Left cardiac atrium (tissue), 4 donors: ENCODE measurements at regions not wholly inside any gene's neighbourhood (a gene's known extent, or its start where the extent isn't known, plus 50 kb on each side); places are given as distances from the start of the nearest gene placed in this dataset.
"Not testable (repeated sequence)": the region's sequence is repeated elsewhere in the genome, so short reads cannot be mapped to it uniquely, and the experiment has no call there.

Source experiments
- ATAC-seq, 2 donors: fragments of 200-7000 bp; cut with Tn5 transposase; one replicate each; pipeline ENCODE4 v1.9.1; 2020; ENCODE audit warnings: mild to moderate bottlenecking in 2 of 2, moderate library complexity in 2 of 2
- DNase-seq: peaks from one replicate; pipeline ENCODE4 v3.0.0-alpha.2; 2020
- intact Hi-C, 2 donors: fragments of 100-400 bp; cut with DNase I; formaldehyde crosslinking; loops; one replicate each; pipeline versions ENCODE4 v1.14.1 to v1.15.1; 2022 to 2023
- donor health status: DM: no; HTN: yes; CAD: no.
- donor health status: DM: no; HTN: yes; CAD: no; lungs with severe emphysema.
- donor health status: DM: yes; HTN: yes; CAD: no.
- donor health status: Dilated cardiomyopathy.

GRCh38 chr10:36030516-36030915 is 388.4 kb upstream of the FZD8 start:
- intact Hi-C loops: no loop called here
- no peak for DNase-seq
- peak; percentile 38 to 76 for ATAC-seq

GRCh38 chr10:36026656-36027390 is 384.7 kb upstream of the FZD8 start:
- ATAC-seq: no peak
- intact Hi-C loops: no loop called here
- no peak for DNase-seq

DNA sequence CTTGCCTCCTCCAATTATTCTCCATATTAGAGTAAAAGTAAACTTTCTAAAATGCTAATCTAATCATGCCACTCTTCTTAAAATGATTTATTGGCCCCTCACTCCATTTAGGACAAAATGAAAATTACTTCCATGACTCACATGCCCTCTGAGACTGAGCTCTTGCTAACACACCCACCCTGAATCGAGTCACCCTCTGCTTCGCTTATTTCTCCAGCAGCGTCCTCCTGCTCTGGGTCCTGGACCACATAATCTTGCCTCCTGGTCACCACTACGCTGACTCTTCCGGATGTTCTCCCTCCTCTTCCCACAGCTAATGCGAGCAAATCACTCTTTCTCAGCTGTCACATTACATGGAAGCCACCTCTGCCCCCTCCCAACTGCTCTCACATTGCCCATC is 384.0 kb upstream of the FZD8 start:
- intact Hi-C loops: no loop called here
- ATAC-seq (no peak), DNase-seq (no peak)

- intact Hi-C loops: no loop called here
- DNase-seq (peak; percentile 25), ATAC-seq (peak in 1 of 2 donors; percentile 83)
These were observed 381.8 kb upstream of the FZD8 start for GRCh38 chr10:36023939-36024338.

DNA sequence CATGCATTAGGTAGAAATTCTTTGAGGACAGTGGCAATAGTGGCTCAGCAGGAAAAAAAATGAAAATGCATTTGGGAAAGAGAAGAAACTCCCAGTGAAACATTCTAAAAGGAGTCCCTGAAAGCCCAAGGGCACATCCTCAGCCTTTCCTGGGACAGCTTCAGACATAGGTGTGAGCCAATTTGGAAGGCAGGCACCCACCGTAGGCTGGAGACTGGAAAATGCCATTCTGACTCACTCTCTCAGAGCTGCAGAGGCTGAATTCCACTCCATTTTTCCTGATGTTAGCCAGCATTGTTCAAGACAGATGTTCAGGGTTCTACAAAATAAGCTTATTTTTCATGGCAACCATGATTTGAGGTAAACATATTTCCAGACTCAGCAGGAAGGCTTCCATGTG is 379.0 kb upstream of the FZD8 start:
- DNase-seq (no peak), ATAC-seq (peak in 1 of 2 donors; percentile 34)
- intact Hi-C loops: no loop called here

GRCh38 chr10:36019749-36020148 is 377.7 kb upstream of the FZD8 start:
- intact Hi-C loops: no loop called here
- no peak for DNase-seq
- no peak for ATAC-seq

- ATAC-seq (no peak), DNase-seq (no peak)
- intact Hi-C loops: no loop called here
These were observed 376.9 kb upstream of the FZD8 start for GRCh38 chr10:36018996-36019395.

DNA sequence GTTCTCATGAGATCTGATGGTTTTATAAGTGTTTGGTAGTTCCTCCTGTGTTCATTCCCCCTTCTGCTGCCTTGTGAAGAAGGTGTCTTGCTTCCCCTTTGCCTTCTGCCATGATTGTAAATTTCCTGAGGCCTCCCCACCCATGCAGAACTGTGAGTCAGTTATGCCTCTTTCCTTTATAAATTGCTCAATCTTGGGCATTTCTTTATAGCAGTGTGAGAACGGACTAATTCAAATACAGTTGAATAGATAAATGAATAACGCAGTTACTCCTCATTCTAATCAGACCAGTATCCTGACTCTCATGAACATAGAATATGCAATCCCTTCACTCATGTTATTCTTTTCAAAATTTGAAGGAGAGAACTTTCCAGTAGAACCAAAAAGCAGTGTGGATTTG is 375.0 kb upstream of the FZD8 start:
- DNase-seq (no peak), ATAC-seq (no peak)

GRCh38 chr10:36007369-36007768 is 365.3 kb upstream of the FZD8 start:
- no peak for ATAC-seq
- no peak for DNase-seq
- intact Hi-C loops: loop anchor here in 1 of 2 donors (10.0 kb wide), 1 partner anchor 373 kb away; no protein-coding TSS in a partner anchor

More for the DNA sequence above, 375.0 kb upstream of the FZD8 start:
- intact Hi-C loops: no loop called here

DNA sequence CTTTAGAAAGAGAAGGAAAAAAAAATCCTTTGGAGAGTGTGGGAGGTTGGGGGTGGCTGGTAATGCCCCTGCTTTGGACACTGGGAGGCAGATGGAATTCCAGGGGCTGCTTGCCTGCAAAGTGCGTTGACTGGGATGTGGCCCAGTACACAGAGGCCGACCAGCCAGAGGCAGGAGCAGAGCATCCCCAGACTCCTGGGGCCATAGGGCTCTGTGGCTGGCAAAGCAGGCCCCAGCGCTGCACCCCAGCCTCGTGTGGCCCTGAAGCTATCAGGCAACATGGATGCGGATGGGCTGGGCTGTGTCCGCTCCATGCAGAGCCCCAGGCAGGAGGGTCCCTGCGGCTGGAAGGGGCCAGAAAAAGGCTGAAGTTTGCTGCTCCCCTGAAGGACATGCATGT is 361.6 kb upstream of the FZD8 start:
- ATAC-seq (no peak), DNase-seq (no peak)
- intact Hi-C loops: loop anchor here in 1 of 2 donors (10.0 kb wide), 1 partner anchor 369 kb away; no protein-coding TSS in a partner anchor

GRCh38 chr10:36003031-36003600 is 361.0 kb upstream of the FZD8 start:
- intact Hi-C loops: loop anchor here in 1 of 2 donors (10.0 kb wide), 1 partner anchor 368 kb away; no protein-coding TSS in a partner anchor
- ATAC-seq: peak; percentile 24 to 27
- DNase-seq: no peak

DNA sequence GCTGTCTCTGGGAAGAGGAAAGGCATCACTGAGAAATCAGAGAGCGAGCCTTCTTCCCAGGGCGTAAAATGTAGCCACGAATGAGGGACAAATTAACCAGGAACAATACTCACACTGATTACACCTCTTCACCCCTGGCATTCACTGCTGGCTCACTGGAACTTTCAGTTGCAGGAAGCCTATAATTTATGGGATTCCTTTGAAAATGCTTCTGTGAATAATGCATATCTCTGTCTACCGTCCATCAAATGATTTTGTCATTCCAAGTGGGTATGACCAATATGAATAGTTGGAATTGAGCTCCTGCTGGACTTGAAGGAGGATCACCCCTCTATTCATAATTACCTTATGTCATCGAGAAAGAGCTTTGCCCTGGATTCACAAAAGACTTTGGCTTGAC is 360.3 kb upstream of the FZD8 start:
- DNase-seq: no peak
- ATAC-seq: no peak
- intact Hi-C loops: loop anchor here in 1 of 2 donors (10.0 kb wide), 1 partner anchor 368 kb away; no protein-coding TSS in a partner anchor

GRCh38 chr10:36000754-36001153 is 358.7 kb upstream of the FZD8 start:
- not testable (repeated sequence) for DNase-seq, ATAC-seq
- intact Hi-C loops: loop anchor here in 1 of 2 donors (10.0 kb wide), 1 partner anchor 366 kb away; no protein-coding TSS in a partner anchor

DNA sequence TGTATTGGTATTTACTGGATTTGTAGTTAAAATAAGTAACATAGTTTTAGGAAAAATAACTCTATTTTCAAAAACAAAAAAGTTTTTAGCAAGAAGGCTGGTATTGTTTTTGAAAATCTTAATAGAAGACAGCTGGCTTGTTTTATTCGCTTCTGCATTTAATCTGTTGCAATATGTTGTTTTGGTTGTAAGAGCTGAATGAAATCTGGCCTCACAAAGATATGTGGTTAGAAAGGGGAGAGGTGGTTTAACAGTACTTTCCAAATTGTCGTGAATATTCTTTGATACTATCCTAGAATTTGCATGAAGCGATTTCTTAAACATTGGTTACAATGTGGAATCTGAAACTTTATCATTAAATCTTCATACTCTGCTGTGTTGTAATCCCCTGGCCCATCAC is 355.9 kb upstream of the FZD8 start:
- DNase-seq (no peak), ATAC-seq (no peak)
- intact Hi-C loops: no loop called here

GRCh38 chr10:35995485-35995884 is 353.4 kb upstream of the FZD8 start:
- DNase-seq (no peak), ATAC-seq (no peak)
- intact Hi-C loops: no loop called here

DNA sequence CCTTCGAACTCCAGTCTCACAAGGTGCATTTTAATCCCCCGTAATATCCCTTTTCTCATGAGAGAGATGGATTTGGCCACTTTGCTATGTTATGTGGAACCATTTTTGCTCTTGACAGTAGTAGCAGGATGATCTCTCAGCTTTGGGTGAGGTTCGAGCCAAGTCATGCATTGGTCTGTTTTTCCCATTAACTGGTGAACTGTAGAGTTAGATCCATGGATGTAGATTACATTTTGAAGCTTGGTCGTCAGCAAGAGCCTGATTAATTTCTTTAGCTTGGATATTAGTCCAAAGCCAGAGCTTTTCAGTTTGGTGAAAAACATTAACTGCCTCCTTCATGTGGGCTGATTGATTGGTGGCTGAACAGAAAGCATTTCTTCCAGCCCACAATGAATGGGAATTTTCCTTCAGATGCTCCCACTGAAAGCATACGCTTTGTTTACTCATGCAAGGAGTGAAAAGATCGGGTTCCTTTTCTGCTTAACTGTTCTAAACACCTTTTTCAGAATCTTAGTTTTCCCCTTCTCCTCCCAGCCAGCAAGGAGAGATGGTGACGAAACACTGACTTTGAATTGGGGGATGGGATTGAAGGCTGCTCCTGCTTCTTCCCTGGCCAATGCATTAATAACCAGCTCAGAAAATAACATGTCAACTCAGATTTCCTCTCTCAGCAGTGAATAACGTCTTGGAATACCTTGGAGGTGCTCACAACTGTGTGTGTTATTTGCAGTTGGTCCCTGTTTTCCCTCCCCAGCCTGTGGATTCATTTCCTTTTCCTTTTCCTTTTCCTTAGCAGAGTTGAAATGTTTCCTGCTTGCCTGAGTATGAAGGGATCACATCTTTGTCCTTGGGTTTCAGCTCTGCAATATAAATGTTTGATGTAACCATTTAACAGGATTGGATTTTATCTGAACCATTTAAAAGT is 351.8 kb upstream of the FZD8 start:
- no peak for DNase-seq
- intact Hi-C loops: no loop called here
- ATAC-seq: no peak

- ATAC-seq (peak in 1 of 2 donors; percentile 38), DNase-seq (no peak)
- intact Hi-C loops: no loop called here
These were observed 350.0 kb upstream of the FZD8 start for GRCh38 chr10:35992107-35992506.

GRCh38 chr10:35986756-35987502 is 344.8 kb upstream of the FZD8 start:
- DNase-seq (no peak), ATAC-seq (peak; percentile 44 to 72)
- intact Hi-C loops: no loop called here

- intact Hi-C loops: no loop called here
- no peak for DNase-seq
- no peak for ATAC-seq
These were observed 337.0 kb upstream of the FZD8 start for GRCh38 chr10:35979116-35979515.
